Inferior parietal cortex (tissue), 1 donor: ENCODE measurements at regions not wholly inside any gene's neighbourhood (a gene's known extent, or its start where the extent isn't known, plus 50 kb on each side); places are given as distances from the start of the nearest gene placed in this dataset.

Experiments used
- DNase-seq: peaks from one replicate; pipeline ENCODE4 v3.0.0-alpha.2; 2016; ENCODE audit errors: extremely low spot score

GRCh38 chr18:10215446-10215845 is 239.0 kb upstream of the APCDD1 start:
- DNase-seq: no peak

DNA sequence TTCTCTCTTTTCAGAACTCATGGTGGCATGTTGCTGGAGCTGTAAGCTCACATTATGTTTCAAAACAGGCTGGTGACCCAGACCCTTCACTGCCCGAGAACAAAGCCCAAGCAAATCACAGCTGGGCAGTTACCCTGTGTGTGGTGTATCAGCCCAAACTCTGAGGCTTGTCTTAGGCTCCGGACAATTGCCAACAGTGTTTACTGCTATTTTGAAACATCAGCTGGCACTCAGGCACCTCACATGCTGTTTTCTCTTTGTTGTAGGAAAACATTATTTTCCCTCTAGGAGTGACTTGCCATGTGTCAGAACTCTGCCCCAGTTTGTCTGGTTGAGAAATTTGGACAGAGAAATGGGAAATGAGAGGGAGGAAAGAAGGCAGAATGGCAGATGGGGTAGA is 237.6 kb upstream of the APCDD1 start:
- DNase-seq: no peak

DNA sequence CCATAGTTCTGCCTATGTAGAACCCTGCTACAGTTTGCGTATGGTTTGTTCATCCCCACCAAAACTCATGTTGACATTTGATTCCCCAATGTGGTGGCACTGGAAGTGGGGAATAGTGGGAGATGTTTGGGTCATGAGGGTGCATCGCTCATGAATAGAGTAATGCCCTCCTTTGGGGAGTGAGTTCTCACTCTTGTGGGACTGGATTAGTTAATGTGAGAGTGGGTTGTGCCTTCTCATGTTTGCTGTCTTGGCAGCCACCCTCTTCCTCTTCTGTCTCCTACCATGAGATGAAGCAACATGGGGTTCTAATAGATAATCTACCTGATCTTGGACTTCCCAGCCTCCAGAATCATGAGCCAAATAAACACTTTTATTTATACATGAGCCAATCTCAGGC is 237.2 kb upstream of the APCDD1 start:
- DNase-seq: no peak

- no peak for DNase-seq
Measured at GRCh38 chr18:10225300-10225699, 229.1 kb upstream of the APCDD1 start.

DNA sequence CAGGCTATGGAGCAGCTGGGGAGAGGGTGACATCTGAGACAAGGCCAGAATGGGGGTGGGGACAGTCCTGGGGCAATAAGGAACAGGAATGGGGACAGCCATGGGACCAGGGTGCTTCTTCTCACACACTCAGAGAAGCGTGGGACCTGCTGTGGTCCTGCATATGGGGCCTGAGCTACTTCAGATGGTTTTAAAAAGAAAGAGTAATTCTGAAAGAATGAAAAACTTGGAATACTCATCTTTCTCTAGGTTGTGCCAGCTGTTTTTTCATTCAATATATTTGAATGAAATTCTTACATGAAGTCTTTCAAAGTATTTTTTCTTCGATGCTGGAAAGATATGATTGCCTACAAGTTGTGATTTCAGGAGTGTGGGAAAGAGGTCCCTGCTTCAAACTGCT is 227.5 kb upstream of the APCDD1 start:
- no peak for DNase-seq

GRCh38 chr18:10228326-10228725 is 226.1 kb upstream of the APCDD1 start:
- no peak for DNase-seq

- no peak for DNase-seq
Measured at GRCh38 chr18:10229458-10229857, 225.0 kb upstream of the APCDD1 start.

DNA sequence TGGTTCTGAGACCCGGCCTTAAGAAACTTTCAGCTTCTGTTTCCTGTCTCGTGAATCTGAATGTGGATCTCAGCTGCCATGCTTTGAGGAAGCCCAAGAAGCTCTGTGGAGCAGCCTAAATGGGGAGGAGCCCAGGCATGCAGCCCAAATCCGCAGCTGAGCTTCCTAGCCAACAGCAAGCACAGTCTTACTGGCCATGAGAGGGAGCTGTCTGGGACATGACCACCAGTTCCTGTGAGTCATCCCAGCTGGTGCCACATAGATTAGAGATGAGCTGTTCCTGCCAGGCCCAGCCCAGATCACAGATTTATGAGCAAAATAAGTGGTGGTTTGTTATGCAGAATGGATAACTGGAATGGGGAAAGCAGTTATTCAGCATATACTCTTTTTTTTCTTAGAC is 224.4 kb upstream of the APCDD1 start:
- DNase-seq: no peak

DNA sequence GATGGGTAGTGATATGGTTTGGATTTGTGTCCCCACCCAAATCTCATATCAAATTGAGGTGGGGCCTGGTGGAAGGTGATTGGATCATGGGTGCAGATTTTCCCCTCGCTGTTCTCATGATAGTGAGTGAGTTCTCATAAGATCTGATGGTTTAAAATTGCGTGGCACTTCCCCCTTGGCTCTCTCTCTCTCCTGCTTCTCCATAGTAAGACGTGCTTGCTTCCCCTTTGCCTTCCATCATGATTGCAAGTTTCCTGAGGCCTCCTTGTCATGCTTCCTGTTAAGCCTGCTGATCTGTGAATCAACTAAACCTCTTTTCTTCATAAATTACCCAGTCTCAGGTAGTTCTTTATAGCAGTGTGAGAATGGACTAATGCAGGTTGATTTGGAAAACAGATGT is 223.2 kb upstream of the APCDD1 start:
- no peak for DNase-seq

GRCh38 chr18:10232062-10232461 is 222.4 kb upstream of the APCDD1 start:
- no peak for DNase-seq

DNA sequence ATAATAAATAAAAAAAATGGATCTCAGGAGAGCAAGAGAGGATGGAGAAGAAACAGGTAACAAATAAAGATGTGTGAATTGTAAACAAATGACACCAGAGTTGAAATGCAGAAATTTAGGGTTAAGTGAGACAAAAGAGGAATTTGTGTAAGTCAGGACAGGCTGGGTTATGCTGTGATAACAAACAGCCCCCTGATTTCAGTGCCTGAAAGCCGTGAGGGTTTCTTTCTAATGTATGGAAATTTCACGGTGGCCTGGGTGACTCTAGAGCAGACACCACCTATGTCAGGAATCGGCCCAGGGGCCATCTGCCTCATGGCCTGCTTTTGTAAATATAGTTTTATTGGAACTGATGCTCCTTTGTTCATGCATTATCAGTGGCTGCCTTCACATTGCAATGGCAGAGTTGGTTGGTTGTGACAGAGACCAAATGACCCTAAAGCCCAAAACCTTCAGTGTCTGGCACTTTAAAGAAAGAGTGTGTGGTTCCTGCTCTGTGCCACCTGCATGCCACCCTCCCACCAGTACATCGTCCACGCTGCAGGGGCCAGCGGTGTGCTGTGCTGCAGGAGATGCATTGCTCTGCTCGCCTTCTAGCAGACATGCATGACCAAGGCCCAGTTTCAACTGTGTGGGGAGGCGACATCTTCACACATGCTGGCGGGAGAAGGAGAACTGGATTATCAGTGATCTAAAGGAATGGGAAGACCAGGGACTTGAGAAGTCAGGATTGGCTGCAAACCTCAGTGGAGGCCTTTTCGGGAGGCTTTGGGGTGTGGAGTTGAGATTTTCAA is 221.2 kb upstream of the APCDD1 start:
- DNase-seq: no peak

DNA sequence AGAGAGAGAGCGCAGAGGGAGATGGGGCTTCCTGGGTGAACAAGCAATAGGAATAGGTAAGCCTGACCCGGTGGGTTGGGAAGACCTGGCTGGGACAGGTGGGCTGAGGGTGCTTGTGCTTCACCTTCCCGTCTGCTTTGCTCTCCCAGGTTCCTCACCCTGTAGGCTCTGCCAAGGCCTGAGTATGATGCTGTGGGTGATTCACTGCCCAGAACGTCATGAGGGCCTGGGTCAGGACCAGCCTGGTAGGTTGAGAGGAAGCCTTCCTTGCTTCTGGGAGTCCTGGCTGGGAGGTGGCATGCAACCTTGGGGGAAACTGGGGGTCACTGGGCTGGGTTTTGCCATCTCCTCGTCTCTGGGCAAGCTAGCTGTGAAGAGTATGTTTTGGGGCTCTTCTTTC is 220.2 kb upstream of the APCDD1 start:
- no peak for DNase-seq

DNA sequence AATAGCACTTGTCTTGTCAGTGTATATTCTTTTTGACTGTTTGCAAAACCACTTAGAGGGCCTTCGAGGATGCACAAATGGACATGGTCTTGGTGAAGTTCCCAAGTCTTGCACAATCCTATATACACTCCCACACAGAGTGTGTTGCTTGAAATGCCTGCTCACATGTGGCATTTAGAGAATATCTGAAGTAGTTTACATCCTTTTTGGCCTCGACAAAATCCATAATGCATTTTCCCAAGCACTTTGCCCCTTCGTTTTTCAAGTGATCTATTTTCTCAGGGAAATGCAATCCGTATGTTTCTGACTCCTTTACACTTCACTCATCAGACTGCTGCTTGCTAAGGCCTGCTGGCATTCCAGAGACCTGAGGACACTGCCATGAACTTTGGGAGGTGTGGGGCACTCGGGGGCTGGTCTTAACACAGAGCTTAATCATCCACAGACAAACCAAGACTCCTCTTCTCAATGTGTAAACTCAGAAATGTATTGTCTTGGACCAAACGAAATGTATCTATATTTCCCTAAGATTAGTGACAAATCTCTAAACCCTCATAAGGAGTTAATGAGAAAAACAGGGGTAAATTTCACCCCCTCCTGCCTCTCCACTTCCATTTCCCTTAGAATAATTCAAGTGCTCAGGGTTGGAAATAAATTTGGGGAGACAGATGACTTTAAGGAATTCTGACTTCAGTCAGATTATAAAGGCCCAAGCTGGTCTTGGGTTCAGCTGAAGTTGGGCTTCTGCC is 219.3 kb upstream of the APCDD1 start:
- DNase-seq: no peak

GRCh38 chr18:10235661-10235952 is 218.8 kb upstream of the APCDD1 start:
- DNase-seq: no peak

DNA sequence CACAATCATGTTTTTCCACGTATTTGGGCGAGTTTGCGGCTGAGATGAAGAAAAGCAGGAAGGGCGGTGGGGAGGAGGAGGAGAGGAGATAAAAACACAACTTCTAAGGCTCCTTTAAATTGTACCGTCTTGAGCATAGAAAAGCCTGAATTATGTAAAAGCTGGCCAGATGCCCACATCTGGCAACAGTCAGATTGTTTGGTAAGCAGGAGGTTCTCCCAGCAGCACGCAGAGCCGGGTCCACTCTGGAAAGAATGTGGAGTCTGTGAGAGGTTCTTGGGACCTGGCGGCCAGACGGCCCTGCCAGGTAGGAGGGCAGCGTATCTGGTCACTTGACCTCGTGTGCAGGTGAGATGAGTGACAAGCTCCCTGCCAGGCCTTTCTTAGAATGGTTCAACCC is 215.3 kb upstream of the APCDD1 start:
- no peak for DNase-seq

- no peak for DNase-seq
Measured at GRCh38 chr18:10239991-10240634, 214.3 kb upstream of the APCDD1 start.

DNA sequence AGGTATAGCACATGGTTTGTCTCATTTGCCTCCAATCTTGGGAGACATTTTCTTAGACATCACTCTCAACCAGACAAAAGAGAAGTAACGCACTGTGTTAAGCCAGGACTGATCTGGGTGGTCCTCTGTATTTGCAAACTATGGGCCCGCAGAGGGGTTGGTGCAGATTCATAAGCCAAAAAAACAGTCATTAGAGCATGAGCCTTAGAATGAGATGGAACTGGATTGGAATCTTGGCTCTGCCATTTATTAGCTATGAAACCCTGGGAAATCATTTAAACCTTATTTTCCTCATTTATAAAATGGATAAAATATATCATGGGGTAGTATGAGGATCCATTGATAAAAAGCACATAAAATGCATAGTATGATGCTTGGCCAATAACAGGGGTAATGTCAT is 213.5 kb upstream of the APCDD1 start:
- DNase-seq: no peak

DNA sequence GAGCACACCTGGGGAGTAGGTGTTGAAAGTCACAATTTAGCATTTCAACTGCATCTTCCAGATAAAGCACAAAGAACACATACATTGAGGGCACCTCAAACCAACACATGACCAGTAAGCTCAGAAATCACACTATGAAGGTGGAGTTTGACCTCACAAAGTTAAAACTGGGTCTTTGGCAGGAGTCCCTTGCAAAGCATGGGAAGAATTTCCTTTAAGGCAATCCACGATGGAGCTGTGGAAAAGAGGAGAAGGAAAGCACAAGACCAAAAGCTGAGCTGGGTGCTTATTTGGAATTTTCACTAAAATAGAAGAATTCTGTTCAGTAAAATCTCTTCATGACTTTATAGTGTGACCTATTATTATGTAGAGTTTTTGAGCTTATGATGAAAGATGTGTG is 212.9 kb upstream of the APCDD1 start:
- no peak for DNase-seq

- peak; percentile 36 for DNase-seq
Measured at GRCh38 chr18:10242936-10243680, 211.3 kb upstream of the APCDD1 start.

DNA sequence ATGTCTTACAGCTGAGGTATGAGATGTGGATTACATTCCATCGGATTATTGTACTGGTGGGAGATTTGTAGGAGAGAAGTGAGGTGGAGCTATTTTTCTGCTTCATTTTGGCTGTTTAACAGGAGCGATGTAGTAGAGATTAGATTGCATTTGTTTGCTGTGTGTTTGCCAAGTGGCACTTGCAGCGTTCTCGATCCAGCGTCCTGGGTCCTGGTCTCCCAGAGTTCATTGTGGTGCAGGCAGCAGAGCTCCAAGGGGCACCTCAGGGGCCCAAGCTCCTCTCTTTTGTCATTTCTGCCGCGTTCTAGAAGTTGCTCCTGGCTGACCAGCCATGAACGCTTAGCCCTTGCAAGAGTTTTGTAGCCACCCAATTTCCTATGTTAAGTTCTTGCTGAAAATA is 210.1 kb upstream of the APCDD1 start:
- no peak for DNase-seq

- no peak for DNase-seq
Measured at GRCh38 chr18:10245031-10245845, 209.2 kb upstream of the APCDD1 start.

GRCh38 chr18:10245846-10246175 is 208.6 kb upstream of the APCDD1 start:
- no peak for DNase-seq
